PC-9 (cell line): ENCODE measurements at regions not wholly inside any gene's neighbourhood (a gene's known extent, or its start where the extent isn't known, plus 50 kb on each side); places are given as distances from the start of the nearest gene placed in this dataset.

Experiments
- BruUV-seq: library from RNA; stranded (reverse); fragments of 400-500 nt; replicated peaks from 2 replicates; lab custom pipeline; 2021; lab: Mats Ljungman, UMichigan
- CTCF ChIA-PET: fragments of 300-600 bp; sonication (Branson Sonifier 250); formaldehyde crosslinking; loops from one replicate; lab custom pipeline; 2022; ENCODE audit warnings: antibody characterized with exemption; lab: Charles Lee
- POLR2A ChIA-PET: fragments of 300-600 bp; sonication (Branson Sonifier 250); formaldehyde crosslinking; loops from one replicate; lab custom pipeline; 2022; ENCODE audit warnings: antibody characterized with exemption; ENCODE audit not compliant: unreplicated experiment; lab: Charles Lee
- DNase-seq, 2 experiments: peaks; one replicate each; pipeline versions ENCODE4 v3.0.0 to v3.0.0-alpha.2; 2015 to 2022; ENCODE audit warnings: mixed read lengths in 1 of 2
- H2AFZ ChIP-seq: fragments of 200-600 bp; sonication (generic); 2 replicates; pipeline ENCODE4 v1.8.1; 2017; ENCODE audit warnings: antibody characterized with exemption
- H3F3A ChIP-seq: fragments of 200-600 bp; sonication (generic); 2 replicates; pipeline ENCODE4 v1.8.1; 2017; ENCODE audit warnings: antibody characterized with exemption, mild to moderate bottlenecking, low read depth; ENCODE audit not compliant: insufficient read depth
- H3K27ac ChIP-seq: fragments of 200-600 bp; sonication (generic); 2 replicates; pipeline ENCODE4 v1.6.1; 2016; ENCODE audit warnings: mixed run types
- H3K27me3 ChIP-seq: fragments of 200-600 bp; sonication (generic); 2 replicates; pipeline ENCODE4 v1.6.1; 2016; ENCODE audit warnings: low read depth, mixed run types; ENCODE audit not compliant: insufficient read depth
- H3K36me3 ChIP-seq: fragments of 200-600 bp; sonication (generic); 2 replicates; pipeline ENCODE4 v1.6.1; 2016; ENCODE audit warnings: low read depth, mixed run types
- H3K4me1 ChIP-seq: fragments of 200-600 bp; sonication (generic); replicated peaks from 2 replicates; pipeline ENCODE4 v1.6.1; 2016; ENCODE audit warnings: mixed run types; ENCODE audit not compliant: insufficient read depth
- H3K4me2 ChIP-seq: fragments of 200-600 bp; sonication (generic); 2 replicates; pipeline ENCODE4 v1.6.1; 2017; ENCODE audit warnings: mixed run types
- H3K4me3 ChIP-seq: fragments of 200-600 bp; sonication (generic); 2 replicates; pipeline ENCODE4 v1.6.1; 2016; ENCODE audit warnings: mixed run types
- H3K79me2 ChIP-seq: fragments of 200-600 bp; sonication (generic); 2 replicates; pipeline ENCODE4 v1.6.1; 2017; ENCODE audit warnings: low read depth, mixed run types
- H3K9me2 ChIP-seq: fragments of 200-600 bp; sonication (generic); 2 replicates; pipeline ENCODE4 v1.8.1; 2017; ENCODE audit warnings: mild to moderate bottlenecking; ENCODE audit not compliant: insufficient read depth
- H3K9me3 ChIP-seq: fragments of 200-600 bp; sonication (generic); 2 replicates; pipeline ENCODE4 v1.8.1; 2016; ENCODE audit warnings: low read depth; ENCODE audit not compliant: insufficient read depth
- H4K20me1 ChIP-seq: fragments of 200-600 bp; sonication (generic); 2 replicates; pipeline ENCODE4 v1.8.1; 2017; ENCODE audit not compliant: insufficient read depth
- EZH2 ChIP-seq: fragments of 200-600 bp; sonication (generic); IDR thresholded peaks from 2 replicates; pipeline ENCODE4 v1.8.0; 2017; ENCODE audit warnings: antibody characterized with exemption, low read depth
- intact Hi-C: fragments of 100-400 bp; cut with micrococcal nuclease; formaldehyde crosslinking; loops from one replicate; pipeline ENCODE4 v1.10.0; 2022; ENCODE audit not compliant: unreplicated experiment
- TF ChIP-seq, protein P1 (sequence below): fragments of 200-600 bp; sonication (generic); conservative IDR thresholded peaks from 2 replicates; pipeline ENCODE4 v1.6.1; 2017; ENCODE audit warnings: mixed run types, antibody characterized with exemption, mild to moderate bottlenecking, moderate library complexity

DNA sequence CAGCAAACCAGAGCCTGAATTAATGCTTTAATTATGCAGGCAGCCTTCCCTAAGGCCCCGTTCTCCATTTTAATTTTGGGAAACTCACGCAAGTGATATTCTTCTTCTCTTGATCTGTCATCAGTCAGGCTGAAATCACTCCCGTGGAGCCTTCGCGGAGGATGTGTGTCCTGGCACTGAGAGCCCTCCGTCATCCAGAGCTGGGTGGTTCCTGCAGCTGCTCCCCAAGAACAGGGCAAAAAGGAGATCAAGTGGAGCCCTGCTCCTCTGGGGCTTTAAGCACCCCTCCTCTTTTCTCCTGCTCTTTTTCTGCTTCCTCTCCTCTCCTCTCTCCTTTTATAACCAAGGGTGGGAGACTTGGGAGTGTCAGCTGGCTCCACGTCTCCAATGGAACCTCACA is 133.2 kb upstream of the CACNA1E start:
- no peak overlapping the region for H3K4me2 ChIP-seq
- no peak for DNase-seq
- no peaks in the 10 kb centered on the region for H3K36me3 ChIP-seq
- H4K20me1 ChIP-seq = no peaks in the 10 kb centered on the region
- H3K4me3 ChIP-seq = no peak overlapping the region
- ChIA-PET CTCF (no interaction called here), POLR2A (no interaction called here)
- no peak overlapping the region for H2AFZ ChIP-seq
- intact Hi-C loops = no loop called here
- H3K9me3 ChIP-seq = no peaks in the 10 kb centered on the region
- no peaks in the 10 kb centered on the region for H3K79me2 ChIP-seq
- no peaks in the 10 kb centered on the region for H3F3A ChIP-seq
- no TSS peak for BruUV-seq
- H3K4me1 ChIP-seq = no peaks in the 10 kb centered on the region
- H3K27ac ChIP-seq = no peak overlapping the region
- no peaks in the 10 kb centered on the region for H3K9me2 ChIP-seq
- no peak for TF ChIP-seq EZH2
- TF ChIP-seq, protein P1, sequence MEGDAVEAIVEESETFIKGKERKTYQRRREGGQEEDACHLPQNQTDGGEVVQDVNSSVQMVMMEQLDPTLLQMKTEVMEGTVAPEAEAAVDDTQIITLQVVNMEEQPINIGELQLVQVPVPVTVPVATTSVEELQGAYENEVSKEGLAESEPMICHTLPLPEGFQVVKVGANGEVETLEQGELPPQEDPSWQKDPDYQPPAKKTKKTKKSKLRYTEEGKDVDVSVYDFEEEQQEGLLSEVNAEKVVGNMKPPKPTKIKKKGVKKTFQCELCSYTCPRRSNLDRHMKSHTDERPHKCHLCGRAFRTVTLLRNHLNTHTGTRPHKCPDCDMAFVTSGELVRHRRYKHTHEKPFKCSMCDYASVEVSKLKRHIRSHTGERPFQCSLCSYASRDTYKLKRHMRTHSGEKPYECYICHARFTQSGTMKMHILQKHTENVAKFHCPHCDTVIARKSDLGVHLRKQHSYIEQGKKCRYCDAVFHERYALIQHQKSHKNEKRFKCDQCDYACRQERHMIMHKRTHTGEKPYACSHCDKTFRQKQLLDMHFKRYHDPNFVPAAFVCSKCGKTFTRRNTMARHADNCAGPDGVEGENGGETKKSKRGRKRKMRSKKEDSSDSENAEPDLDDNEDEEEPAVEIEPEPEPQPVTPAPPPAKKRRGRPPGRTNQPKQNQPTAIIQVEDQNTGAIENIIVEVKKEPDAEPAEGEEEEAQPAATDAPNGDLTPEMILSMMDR = no peak
- H3K27me3 ChIP-seq = peaks cover 58% of the 10 kb centered on the region

DNA sequence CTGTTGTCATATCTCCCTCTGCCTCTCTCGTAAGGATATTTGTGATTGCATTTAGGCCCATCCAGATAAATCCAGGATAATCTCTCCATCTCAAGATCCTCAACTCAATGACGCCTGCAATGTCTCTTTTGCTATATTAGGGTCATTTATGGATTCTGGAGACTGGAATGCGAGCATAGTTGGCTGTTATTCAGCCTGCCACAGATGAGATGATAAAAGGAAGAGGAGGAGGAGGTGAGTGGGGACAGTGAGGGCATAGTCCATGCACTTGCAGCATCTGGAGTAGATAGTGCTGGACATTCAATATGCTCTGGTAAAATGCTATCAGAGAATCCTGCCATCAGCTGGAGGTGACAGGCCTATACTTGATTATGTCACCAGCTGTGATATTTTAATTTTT is 131.6 kb upstream of the CACNA1E start:
- H3K4me1 ChIP-seq = no peaks in the 10 kb centered on the region
- H2AFZ ChIP-seq = no peak overlapping the region
- no peaks in the 10 kb centered on the region for H3F3A ChIP-seq
- no peak for TF ChIP-seq EZH2
- TF ChIP-seq, protein P1 = no peak
- no TSS peak for BruUV-seq
- no peaks in the 10 kb centered on the region for H4K20me1 ChIP-seq
- no peak overlapping the region for H3K4me3 ChIP-seq
- no peak for DNase-seq
- H3K4me2 ChIP-seq = no peak overlapping the region
- no peak overlapping the region for H3K27ac ChIP-seq
- POLR2A ChIA-PET = no interaction called here
- H3K79me2 ChIP-seq = no peaks in the 10 kb centered on the region
- H3K36me3 ChIP-seq = no peaks in the 10 kb centered on the region
- H3K9me3 ChIP-seq = no peaks in the 10 kb centered on the region; the same call in 1 of the 2 replicates
- peaks cover 51% of the 10 kb centered on the region for H3K27me3 ChIP-seq
- no peaks in the 10 kb centered on the region for H3K9me2 ChIP-seq
- CTCF ChIA-PET = interaction anchor here (0.5 kb wide), 1 partner anchor 74 kb away, joined by 3 read pairs; no protein-coding TSS in a partner anchor
- intact Hi-C loops = no loop called here

DNA sequence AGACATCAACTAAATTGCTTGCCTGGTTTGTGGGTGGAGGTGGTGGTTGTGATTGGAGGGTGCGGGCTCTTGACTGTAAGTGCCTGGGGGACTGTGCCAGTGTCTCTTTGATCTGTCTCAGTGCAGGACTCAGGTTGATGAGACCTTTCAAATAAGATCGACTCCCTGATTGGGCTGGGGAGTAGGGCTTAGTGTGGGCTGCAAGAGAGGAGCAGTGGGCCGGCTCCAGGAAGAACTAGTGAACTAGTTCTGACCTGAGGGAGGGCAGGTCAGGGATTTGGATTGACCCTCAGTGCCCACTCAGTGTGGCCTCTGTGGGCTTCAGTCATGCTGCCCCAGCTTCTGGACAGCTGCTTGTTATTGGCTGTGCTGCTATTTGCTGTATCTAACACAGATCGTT is 130.6 kb upstream of the CACNA1E start:
- Histone ChIP-seq H3K27ac (no peak overlapping the region), H3K4me2 (no peak overlapping the region), H3K36me3 (no peaks in the 10 kb centered on the region), H3K4me3 (no peak overlapping the region), H2AFZ (no peak overlapping the region), H3K9me2 (no peaks in the 10 kb centered on the region), H3K79me2 (no peaks in the 10 kb centered on the region), H4K20me1 (no peaks in the 10 kb centered on the region), H3F3A (no peaks in the 10 kb centered on the region), H3K4me1 (no peaks in the 10 kb centered on the region), H3K9me3 (no peaks in the 10 kb centered on the region; the same call in 1 of the 2 replicates), H3K27me3 (peaks cover 51% of the 10 kb centered on the region)
- ChIA-PET CTCF (no interaction called here), POLR2A (no interaction called here)
- intact Hi-C loops = no loop called here
- BruUV-seq = no TSS peak
- TF ChIP-seq, protein P1 = no peak
- no peak for TF ChIP-seq EZH2
- DNase-seq = no peak
